ENCODE measurements at regions not wholly inside any gene's neighbourhood (a gene's known extent, or its start where the extent isn't known, plus 50 kb on each side); places are given as distances from the start of the nearest gene placed in this dataset.
A peak's percentile ranks its signal among the peaks of the same experiment; 100 is the strongest.

- DNase-seq = no peak
Measured at GRCh38 chr16:85555719-85556455, 57.2 kb upstream of the GSE1 start.

GRCh38 chr16:85556456-85557082 is 56.6 kb upstream of the GSE1 start:
- peak; percentile 67 for DNase-seq

GRCh38 chr16:85557083-85557970 is 55.8 kb upstream of the GSE1 start:
- no peak for DNase-seq

- no peak for DNase-seq
Measured at GRCh38 chr16:85557971-85558657, 55.0 kb upstream of the GSE1 start.

GRCh38 chr16:85560932-85561247 is 52.2 kb upstream of the GSE1 start:
- no peak for DNase-seq

- DNase-seq = no peak
Measured at GRCh38 chr16:85561248-85562092, 51.7 kb upstream of the GSE1 start.

- DNase-seq = no peak
Measured at GRCh38 chr16:85562093-85562786, 50.9 kb upstream of the GSE1 start.

GRCh38 chr16:85563034-85563433 is 50.1 kb upstream of the GSE1 start:
- no peak for DNase-seq

Data from left hindlimb (tissue), 1 donor.